LHCN-M2 (cell line): ENCODE measurements at regions not wholly inside any gene's neighbourhood (a gene's known extent, or its start where the extent isn't known, plus 50 kb on each side); places are given as distances from the start of the nearest gene placed in this dataset.
A peak's percentile ranks its signal among the peaks of the same experiment; 100 is the strongest.
"Not testable (repeated sequence)": the region's sequence is repeated elsewhere in the genome, so short reads cannot be mapped to it uniquely, and the experiment has no call there.

ENCODE experiments used
- DNase-seq: peaks from one replicate; pipeline ENCODE4 v3.0.0-alpha.2; 2012; ENCODE audit warnings: low read depth

DNA sequence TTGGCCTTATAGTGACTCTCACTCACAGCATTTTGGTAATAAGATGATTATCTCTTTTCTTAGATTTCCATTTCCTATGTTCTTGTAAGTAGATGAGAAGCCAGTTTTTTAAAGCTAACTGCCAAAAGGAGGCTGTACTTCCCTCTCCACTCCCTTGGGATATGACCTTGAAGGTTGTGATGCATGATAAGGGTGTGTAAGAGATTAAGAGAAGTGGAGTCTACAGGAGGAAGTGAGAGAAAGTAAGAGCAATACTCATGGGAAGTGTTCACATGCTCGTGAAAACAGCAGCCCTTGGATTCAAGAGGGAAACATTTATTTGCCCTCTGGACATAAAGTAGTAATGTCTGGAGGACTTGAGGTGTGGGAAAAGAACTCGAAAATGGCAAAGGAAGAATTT, 171.5 kb downstream of the EVA1A start:
- no peak for DNase-seq

DNA sequence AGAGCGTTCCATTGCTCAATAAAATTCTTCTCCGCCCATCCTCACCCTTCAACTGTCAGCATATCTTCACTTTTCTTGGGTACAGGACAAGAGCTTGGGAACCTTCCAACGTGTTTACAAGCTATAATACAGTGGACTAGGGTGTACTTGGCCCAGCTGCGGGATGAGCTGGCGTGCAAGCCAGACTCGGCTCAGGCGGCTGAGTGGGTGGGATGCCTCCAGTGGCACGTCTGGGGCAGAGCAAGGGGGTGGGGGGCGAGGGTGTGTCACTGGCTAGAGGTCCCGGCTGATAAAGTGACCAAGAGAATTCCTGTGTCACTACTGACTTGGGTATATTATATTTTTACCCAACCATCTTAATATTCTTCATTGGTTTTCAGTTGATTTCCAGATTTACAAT, 179.7 kb downstream of the EVA1A start:
- DNase-seq: no peak

DNA sequence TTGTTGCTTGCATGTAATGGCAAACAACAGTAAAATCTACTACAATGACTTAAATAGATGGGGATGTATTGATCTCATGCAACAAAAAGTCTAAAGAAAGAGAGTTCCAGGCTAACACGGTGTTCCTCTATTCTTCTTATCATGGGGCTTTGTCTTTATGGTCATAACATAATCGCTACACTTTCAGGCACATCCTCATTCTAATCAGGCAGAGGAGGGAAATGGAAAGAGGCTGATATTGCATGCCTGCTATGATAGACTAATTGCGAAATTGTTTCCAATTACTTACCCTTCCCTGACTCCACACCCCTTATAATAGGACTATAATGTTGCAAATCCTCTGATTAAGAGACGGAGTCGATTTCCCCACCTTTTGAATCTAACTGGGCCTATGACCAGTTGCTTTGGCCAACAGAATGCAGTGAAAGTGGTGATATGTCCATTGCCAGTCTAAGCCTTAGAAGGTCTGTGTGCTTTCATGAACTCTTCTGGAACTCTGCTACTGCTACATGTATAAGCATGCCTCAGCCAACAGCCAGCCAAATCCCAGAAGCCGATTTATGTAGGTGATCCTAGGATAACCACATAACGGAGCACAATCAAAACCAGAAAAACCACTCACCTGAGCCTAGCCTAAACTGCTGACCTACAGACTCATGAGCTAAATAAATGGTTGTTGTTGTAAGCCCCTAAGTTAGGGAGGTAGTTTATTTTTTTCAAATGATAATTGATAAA, 180.3 kb upstream of the TACR1 start:
- DNase-seq: no peak

GRCh38 chr2:75375646-75376582, 176.6 kb upstream of the TACR1 start:
- DNase-seq: peak; percentile 21

GRCh38 chr2:75374414-75374957, 175.2 kb upstream of the TACR1 start:
- DNase-seq: not testable (repeated sequence)

DNA sequence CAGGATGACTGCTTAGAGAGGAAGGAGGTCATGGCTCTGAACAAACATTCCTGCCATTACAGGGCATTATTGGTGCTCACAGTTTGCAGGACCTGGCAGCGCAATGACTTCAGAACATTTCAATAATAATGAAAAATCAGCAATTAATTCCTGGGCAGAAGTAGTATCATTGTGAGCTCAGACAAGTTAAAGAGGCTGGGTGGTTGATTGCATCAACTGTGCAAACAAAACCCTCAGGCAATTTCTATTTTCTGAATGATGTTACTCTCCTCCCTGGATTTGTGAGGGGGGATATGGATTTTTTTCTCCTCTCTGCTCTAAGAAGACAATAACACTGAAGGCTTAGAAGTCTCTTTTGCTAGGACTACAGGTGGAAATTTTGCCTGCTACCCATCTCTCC, 168.1 kb upstream of the TACR1 start:
- no peak for DNase-seq

DNA sequence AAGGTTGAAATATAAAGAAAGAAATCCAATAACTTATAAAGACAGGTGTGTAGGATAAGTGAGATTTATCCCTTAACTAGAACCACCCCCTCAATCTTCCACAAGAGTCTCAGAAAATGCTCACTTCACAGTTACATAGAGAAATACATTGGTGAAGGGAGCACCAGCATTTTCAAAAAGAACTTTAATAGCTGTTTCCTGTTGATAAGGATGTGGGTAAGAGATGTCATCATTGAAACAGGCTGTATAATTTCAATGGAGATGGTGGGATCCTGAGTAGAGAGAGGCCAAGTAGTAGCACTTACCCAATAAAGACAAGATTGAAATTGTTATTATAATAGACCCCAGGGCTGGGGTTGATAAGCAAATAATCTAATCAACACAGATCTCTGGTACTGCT, 162.2 kb upstream of the TACR1 start:
- no peak for DNase-seq

- no peak for DNase-seq
Measured at GRCh38 chr2:75360945-75361344, 161.6 kb upstream of the TACR1 start.

DNA sequence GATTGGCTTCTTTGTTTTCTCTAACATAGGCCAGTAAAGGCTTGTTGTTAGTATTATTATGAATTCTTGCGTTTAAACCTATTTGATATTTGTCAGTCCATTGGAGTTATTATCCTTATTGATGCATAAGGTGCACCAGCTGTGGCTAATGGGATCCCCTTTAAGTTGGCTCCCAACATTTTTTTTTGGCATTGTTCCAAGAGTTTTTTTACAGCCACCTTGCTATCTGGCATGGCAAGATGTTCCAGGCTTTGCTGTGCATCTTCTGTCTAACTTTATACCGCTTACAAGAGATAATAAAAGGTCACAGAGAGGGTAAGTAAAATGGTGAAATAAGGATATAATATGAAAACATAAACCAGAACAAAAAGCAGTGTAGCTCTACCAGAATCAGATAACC, 157.5 kb upstream of the TACR1 start:
- no peak for DNase-seq

GRCh38 chr2:75353131-75353530, 153.8 kb upstream of the TACR1 start:
- DNase-seq: no peak

DNA sequence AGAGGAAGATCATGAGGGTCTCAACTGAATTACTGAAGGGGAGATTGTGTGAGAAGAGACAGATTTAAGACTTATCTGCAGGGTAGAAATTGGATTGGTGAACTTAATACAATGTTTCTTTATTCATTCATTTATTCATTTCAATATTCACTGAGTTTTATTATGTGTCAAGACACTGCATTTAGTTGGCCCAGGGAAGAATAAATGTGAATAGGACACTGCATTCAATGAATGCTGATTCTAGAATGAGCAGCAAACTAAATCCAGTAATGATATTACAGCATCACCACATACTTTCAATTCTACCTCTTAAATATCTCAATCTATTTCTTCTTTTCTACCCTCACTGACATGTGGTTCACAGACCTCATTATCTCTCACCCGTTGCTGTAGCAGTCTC, 149.0 kb upstream of the TACR1 start:
- no peak for DNase-seq

- DNase-seq: no peak
Measured at GRCh38 chr2:75344146-75344545, 144.8 kb upstream of the TACR1 start.

- DNase-seq: no peak
Measured at GRCh38 chr2:75342504-75343175, 143.3 kb upstream of the TACR1 start.

DNA sequence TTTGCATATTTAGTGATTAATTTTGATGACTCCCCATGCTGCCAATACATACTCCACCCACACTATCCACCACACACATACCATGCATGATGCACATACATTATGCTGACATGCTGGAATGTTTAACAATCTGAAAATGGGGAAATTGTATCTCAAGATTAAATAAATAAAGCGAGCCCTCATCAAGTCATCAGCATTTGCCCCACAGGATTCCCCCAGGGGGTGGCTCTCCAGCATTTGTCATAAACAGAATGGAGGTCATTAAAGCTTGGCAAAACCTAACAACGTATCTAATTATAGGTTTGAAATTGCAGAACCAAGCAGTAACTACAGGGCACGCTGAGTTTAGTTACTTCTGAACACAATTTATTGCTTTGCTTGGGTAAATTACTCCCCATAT, 141.2 kb upstream of the TACR1 start:
- DNase-seq: no peak

DNA sequence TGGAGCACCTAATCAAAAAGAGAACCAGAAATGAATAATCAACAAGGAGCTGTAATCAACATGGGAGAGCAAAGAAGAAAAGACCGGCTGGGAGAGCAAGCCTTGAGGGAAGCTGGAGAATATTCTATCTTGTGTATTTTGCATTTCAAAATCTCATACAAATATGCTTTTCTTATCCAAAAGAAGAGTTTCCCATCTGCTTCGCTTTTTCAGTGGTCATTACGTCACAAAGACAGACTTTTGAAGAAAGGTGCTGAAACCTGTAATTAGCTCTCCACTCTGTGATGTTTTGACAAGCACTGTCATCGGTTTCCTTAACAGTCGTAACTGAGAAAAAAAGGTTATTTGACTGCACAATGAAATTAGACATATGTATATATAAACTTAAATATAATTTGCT, 139.1 kb upstream of the TACR1 start:
- DNase-seq: no peak

GRCh38 chr2:75337619-75338018, 138.3 kb upstream of the TACR1 start:
- no peak for DNase-seq

DNA sequence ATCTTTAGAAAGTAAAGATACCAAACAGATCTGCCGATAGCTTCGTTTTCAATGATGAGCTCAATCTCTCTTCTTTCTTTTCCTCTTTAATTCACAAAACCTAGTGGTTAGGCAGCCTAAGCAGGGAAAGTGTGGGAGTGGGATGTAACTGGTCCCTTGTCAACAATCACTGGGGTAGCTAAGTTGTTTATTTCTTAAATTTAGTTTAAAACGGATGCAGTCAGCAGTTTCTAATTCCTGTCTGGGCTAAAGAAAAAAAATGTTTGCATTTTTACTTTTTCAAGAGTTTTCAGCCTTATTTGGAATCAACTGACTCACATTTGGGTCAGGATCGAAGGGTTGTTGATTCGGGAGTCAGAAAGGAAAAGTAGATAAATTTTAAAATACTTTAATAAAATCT, 137.7 kb upstream of the TACR1 start:
- no peak for DNase-seq

- DNase-seq: peak; percentile 33
Measured at GRCh38 chr2:75336451-75336850, 137.1 kb upstream of the TACR1 start.

DNA sequence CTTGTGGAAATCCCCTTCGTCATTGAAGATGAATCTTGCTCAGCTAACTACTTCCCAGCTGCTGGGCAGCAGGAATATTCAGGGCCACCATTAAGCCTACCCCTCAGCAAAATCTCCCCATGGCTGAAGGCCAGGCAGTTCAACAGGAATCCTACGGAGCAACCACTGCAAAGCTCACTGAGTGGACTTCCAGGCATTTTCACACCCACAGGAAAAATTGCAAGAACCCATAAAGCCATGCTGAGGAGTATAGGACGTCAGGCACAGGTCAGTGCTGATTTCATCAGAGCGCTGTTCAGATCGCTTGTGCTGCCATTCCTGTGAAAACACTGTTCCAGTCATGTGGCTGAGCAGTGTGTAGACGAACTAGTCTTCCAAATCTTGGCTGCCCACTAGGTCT, 134.8 kb upstream of the TACR1 start:
- DNase-seq: no peak

GRCh38 chr2:75333646-75334045, 134.3 kb upstream of the TACR1 start:
- no peak for DNase-seq

DNA sequence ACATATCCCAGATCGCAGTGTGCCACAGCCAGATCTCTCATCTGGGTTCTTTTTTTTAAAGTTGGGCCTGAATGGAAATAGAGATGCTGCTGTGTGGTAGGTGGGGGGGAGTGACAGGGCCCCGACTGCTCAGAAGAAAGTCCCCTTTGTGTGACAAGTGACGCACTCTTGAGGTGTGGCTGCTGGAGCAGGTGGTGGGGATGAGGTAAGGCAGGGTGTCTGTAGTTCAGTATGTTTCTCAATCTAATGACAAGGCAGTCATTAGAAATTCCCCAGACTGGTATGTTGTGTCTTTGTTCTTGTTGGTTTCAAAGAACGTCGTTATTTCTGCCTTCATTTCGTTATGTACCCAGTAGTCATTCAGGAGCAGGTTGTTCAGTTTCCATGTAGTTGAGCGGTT, 128.8 kb upstream of the TACR1 start:
- no peak for DNase-seq

DNA sequence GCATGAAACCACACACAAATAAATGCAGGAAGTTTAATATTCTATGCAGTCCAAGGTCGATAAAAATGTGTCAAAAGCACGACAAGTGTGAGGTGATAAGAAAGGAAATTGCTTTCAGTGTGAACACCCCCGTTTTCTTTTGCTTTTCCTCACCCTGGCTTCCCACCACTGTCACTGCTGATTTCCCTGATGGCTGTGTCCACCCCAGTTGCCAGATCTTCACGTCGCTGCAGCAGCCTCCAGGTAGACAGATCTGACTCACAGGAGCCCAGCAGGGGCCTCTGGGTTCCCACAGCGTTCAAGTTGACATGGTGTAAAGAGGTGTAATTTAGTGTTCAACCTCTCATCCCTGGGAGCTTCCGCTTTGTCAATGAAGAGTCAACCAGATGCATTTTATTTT, 128.0 kb upstream of the TACR1 start:
- no peak for DNase-seq
